NCI-H774 (cell line): ENCODE measurements at regions not wholly inside any gene's neighbourhood (a gene's known extent, or its start where the extent isn't known, plus 50 kb on each side); places are given as distances from the start of the nearest gene placed in this dataset.
"Not testable (repeated sequence)": the region's sequence is repeated elsewhere in the genome, so short reads cannot be mapped to it uniquely, and the experiment has no call there.

Experiments used
- DNase-seq: peaks from one replicate; lab custom pipeline; 2025; lab: John Stamatoyannopoulos, UW

GRCh38 chr1:47594627-47595026, 156.8 kb downstream of the FOXD2 start:
- DNase-seq = no peak

- no peak for DNase-seq
Measured at GRCh38 chr1:47596328-47596727, 158.5 kb downstream of the FOXD2 start.

GRCh38 chr1:47598357-47598756, 160.5 kb downstream of the FOXD2 start:
- DNase-seq = no peak

- no peak for DNase-seq
Measured at GRCh38 chr1:47599777-47600176, 161.9 kb downstream of the FOXD2 start.

GRCh38 chr1:47602491-47602890, 164.6 kb downstream of the FOXD2 start:
- not testable (repeated sequence) for DNase-seq

- not testable (repeated sequence) for DNase-seq
Measured at GRCh38 chr1:47604869-47605268, 167.0 kb downstream of the FOXD2 start.

GRCh38 chr1:47608296-47608875, 170.5 kb downstream of the FOXD2 start:
- no peak for DNase-seq

GRCh38 chr1:47611992-47612391, 174.1 kb downstream of the FOXD2 start:
- peak; percentile 25 for DNase-seq

- no peak for DNase-seq
Measured at GRCh38 chr1:47612819-47613218, 175.0 kb downstream of the FOXD2 start.

GRCh38 chr1:47616036-47616435, 178.2 kb downstream of the FOXD2 start:
- no peak for DNase-seq

- no peak for DNase-seq
Measured at GRCh38 chr1:47616906-47617305, 179.1 kb downstream of the FOXD2 start.

GRCh38 chr1:47617381-47618221, 179.8 kb downstream of the FOXD2 start:
- no peak for DNase-seq

- DNase-seq = no peak
Measured at GRCh38 chr1:47618222-47618720, 180.4 kb downstream of the FOXD2 start.

- DNase-seq = no peak
Measured at GRCh38 chr1:47618830-47619229, 181.0 kb downstream of the FOXD2 start.

GRCh38 chr1:47621483-47621882, 183.6 kb downstream of the FOXD2 start:
- no peak for DNase-seq

- no peak for DNase-seq
Measured at GRCh38 chr1:47621977-47622376, 184.1 kb downstream of the FOXD2 start.

- DNase-seq = no peak
Measured at GRCh38 chr1:47622776-47623556, 185.1 kb downstream of the FOXD2 start.

GRCh38 chr1:47623557-47623940, 185.7 kb downstream of the FOXD2 start:
- DNase-seq = no peak

- DNase-seq = peak; percentile 40
Measured at GRCh38 chr1:47624531-47624930, 186.7 kb downstream of the FOXD2 start.

GRCh38 chr1:47627016-47627415, 189.2 kb downstream of the FOXD2 start:
- DNase-seq = no peak

- DNase-seq = no peak
Measured at GRCh38 chr1:47627471-47628370, 189.9 kb downstream of the FOXD2 start.

GRCh38 chr1:47629201-47629600, 191.4 kb downstream of the FOXD2 start:
- DNase-seq = no peak
